ENCODE measurements at regions not wholly inside any gene's neighbourhood (a gene's known extent, or its start where the extent isn't known, plus 50 kb on each side); places are given as distances from the start of the nearest gene placed in this dataset.

- Histone ChIP-seq H3K9ac (ENCODE audit: low read length) (no peak overlapping the region), H3K4me3 (ENCODE audit: control extremely low read depth in 1 of 5, extremely low read depth in 1 of 5, insufficient read depth in 1 of 5, low read depth in 2 of 5, low read length in 4 of 5) (no peak overlapping the region), H3K4me1 (ENCODE audit: control insufficient read depth in 2 of 2, insufficient read depth in 2 of 2, low read length in 2 of 2) (no peaks in the 10 kb centered on the region), H3K36me3 (replicated peaks in 1 of 2; ENCODE audit: control extremely low read depth in 1 of 2, control insufficient read depth in 1 of 2, extremely low read depth in 1 of 2, insufficient read depth in 2 of 2, low read length in 1 of 2) (no peaks in the 10 kb centered on the region), H3K27me3 (replicated peaks in 1 of 4; ENCODE audit: control extremely low read depth in 1 of 4, control insufficient read depth in 3 of 4, insufficient read depth in 4 of 4, low read length in 3 of 4) (no peaks in the 10 kb centered on the region), H3K79me2 (ENCODE audit: control insufficient read depth, insufficient read depth, low read length) (no peaks in the 10 kb centered on the region), H4K20me1 (ENCODE audit: control insufficient read depth, insufficient read depth, low read length, poor library complexity, severe bottlenecking) (no peaks in the 10 kb centered on the region), H3K9me3 (ENCODE audit: control extremely low read depth in 1 of 3, control insufficient read depth in 2 of 3, insufficient read depth in 1 of 3, low read length in 2 of 3) (no peaks in the 10 kb centered on the region), H3K4me2 (replicated peaks; ENCODE audit: low read depth, low read length, poor library complexity, severe bottlenecking) (no peak overlapping the region), H2AFZ (ENCODE audit: insufficient read depth, low read depth, low read length, poor library complexity, severe bottlenecking) (no peak overlapping the region), H3K27ac (ENCODE audit: low read length in 2 of 2) (no peak overlapping the region)
- POLR2A ChIA-PET: no interaction called here
- Mint-ChIP-seq H3K4me3 (no peak overlapping the region), H3K9me3 (ENCODE audit: insufficient read depth) (no peaks in the 10 kb centered on the region), H3K27me3 (no peaks in the 10 kb centered on the region), H3K27ac (no peak overlapping the region), H3K4me1 (no peaks in the 10 kb centered on the region)
- DNase-seq (no peak), ATAC-seq (ENCODE audit: low read depth) (no peak)
- intact Hi-C loops (cut with micrococcal nuclease): no loop called here
- CTCF ChIA-PET: no interaction called here
- no peak for TF ChIP-seq CTCF (IDR thresholded peaks at IDR 0.05)
- no peak for TF ChIP-seq EZH2 (IDR thresholded peaks at IDR 0.05; ENCODE audit: borderline replicate concordance, insufficient read depth, low read depth, low read length, poor library complexity, severe bottlenecking)
- WGBS (ENCODE audit: insufficient coverage): 80% methylated on average over 5 of the region's 9 CpGs
Observed at GRCh38 chr12:58819345-58819744, 101.0 kb downstream of the LRIG3 start.

GRCh38 chr12:58819985-58820384 is 100.3 kb downstream of the LRIG3 start:
- Mint-ChIP-seq H3K27me3 (no peaks in the 10 kb centered on the region), H3K27ac (no peak overlapping the region), H3K4me3 (no peak overlapping the region), H3K9me3 (ENCODE audit: insufficient read depth) (no peaks in the 10 kb centered on the region), H3K4me1 (no peaks in the 10 kb centered on the region)
- ChIA-PET CTCF (no interaction called here), POLR2A (no interaction called here)
- TF ChIP-seq EZH2 (IDR thresholded peaks at IDR 0.05; ENCODE audit: borderline replicate concordance, insufficient read depth, low read depth, low read length, poor library complexity, severe bottlenecking): no peak
- TF ChIP-seq CTCF (IDR thresholded peaks at IDR 0.05): no peak
- Histone ChIP-seq H3K36me3 (replicated peaks in 1 of 2; ENCODE audit: control extremely low read depth in 1 of 2, control insufficient read depth in 1 of 2, extremely low read depth in 1 of 2, insufficient read depth in 2 of 2, low read length in 1 of 2) (no peaks in the 10 kb centered on the region), H3K79me2 (ENCODE audit: control insufficient read depth, insufficient read depth, low read length) (no peaks in the 10 kb centered on the region), H4K20me1 (ENCODE audit: control insufficient read depth, insufficient read depth, low read length, poor library complexity, severe bottlenecking) (no peaks in the 10 kb centered on the region), H2AFZ (ENCODE audit: insufficient read depth, low read depth, low read length, poor library complexity, severe bottlenecking) (no peak overlapping the region), H3K4me3 (ENCODE audit: control extremely low read depth in 1 of 5, extremely low read depth in 1 of 5, insufficient read depth in 1 of 5, low read depth in 2 of 5, low read length in 4 of 5) (no peak overlapping the region), H3K27ac (ENCODE audit: low read length in 2 of 2) (no peak overlapping the region), H3K9ac (ENCODE audit: low read length) (no peak overlapping the region), H3K4me2 (replicated peaks; ENCODE audit: low read depth, low read length, poor library complexity, severe bottlenecking) (no peak overlapping the region), H3K4me1 (ENCODE audit: control insufficient read depth in 2 of 2, insufficient read depth in 2 of 2, low read length in 2 of 2) (no peaks in the 10 kb centered on the region), H3K9me3 (ENCODE audit: control extremely low read depth in 1 of 3, control insufficient read depth in 2 of 3, insufficient read depth in 1 of 3, low read length in 2 of 3) (no peaks in the 10 kb centered on the region), H3K27me3 (replicated peaks in 1 of 4; ENCODE audit: control extremely low read depth in 1 of 4, control insufficient read depth in 3 of 4, insufficient read depth in 4 of 4, low read length in 3 of 4) (no peaks in the 10 kb centered on the region)
- ATAC-seq (ENCODE audit: low read depth) (no peak), DNase-seq (no peak)
- WGBS (ENCODE audit: insufficient coverage): no CpG with 5 or more reads among the region's 1 CpG
- intact Hi-C loops (cut with micrococcal nuclease): no loop called here

All from B cell (primary cell).